MCF 10A (cell line): ENCODE measurements at regions not wholly inside any gene's neighbourhood (a gene's known extent, or its start where the extent isn't known, plus 50 kb on each side); places are given as distances from the start of the nearest gene placed in this dataset.

Experiments used
- BruUV-seq: library from RNA; stranded (reverse); fragments of 400-500 nt; replicated peaks from 2 replicates; lab custom pipeline; 2021; lab: Mats Ljungman, UMichigan
- CTCF ChIA-PET: fragments of 300-600 bp; sonication (Branson Sonifier 250); formaldehyde crosslinking; extraction: SDS; loops from one replicate; lab custom pipeline; 2021; ENCODE audit warnings: antibody characterized with exemption, inconsistent platforms; lab: Yijun Ruan, JAX
- POLR2A ChIA-PET: fragments of 300-600, 350-650 bp; sonication (Branson Sonifier 250); formaldehyde crosslinking; extraction: SDS; loops from one replicate; lab custom pipeline; 2020; ENCODE audit warnings: antibody characterized with exemption, inconsistent platforms; lab: Yijun Ruan, JAX
- DNase-seq: peaks from one replicate; pipeline ENCODE4 v3.0.0-alpha.2; 2018; ENCODE audit not compliant: unreplicated experiment
- H3K27ac Mint-ChIP-seq: one replicate; pipeline ENCODE4 v1.8.0; 2022; ENCODE audit warnings: mild to moderate bottlenecking, low read depth, mixed read lengths; ENCODE audit not compliant: unreplicated experiment
- H3K27me3 Mint-ChIP-seq: one replicate; pipeline ENCODE4 v1.8.0; 2022; ENCODE audit warnings: mixed read lengths; ENCODE audit not compliant: insufficient read depth, unreplicated experiment
- H3K36me3 Mint-ChIP-seq: one replicate; pipeline ENCODE4 v1.8.0; 2022; ENCODE audit warnings: mild to moderate bottlenecking, moderate library complexity, mixed read lengths; ENCODE audit not compliant: insufficient read depth, unreplicated experiment
- H3K4me1 Mint-ChIP-seq: one replicate; pipeline ENCODE4 v1.8.0; 2022; ENCODE audit warnings: mixed read lengths; ENCODE audit not compliant: insufficient read depth, unreplicated experiment
- H3K4me3 Mint-ChIP-seq: one replicate; pipeline ENCODE4 v1.8.0; 2022; ENCODE audit warnings: mild to moderate bottlenecking, moderate library complexity, mixed read lengths; ENCODE audit not compliant: unreplicated experiment
- H3K9me3 Mint-ChIP-seq: one replicate; pipeline ENCODE4 v1.8.0; 2022; ENCODE audit warnings: mixed read lengths; ENCODE audit not compliant: unreplicated experiment
- CTCF ChIP-seq: fragments of 200-600 bp; IDR thresholded peaks from one replicate; pipeline ENCODE4 v1.8.0; 2022; ENCODE audit warnings: antibody characterized with exemption, mild to moderate bottlenecking; ENCODE audit not compliant: unreplicated experiment
- intact Hi-C: fragments of 100-400 bp; cut with micrococcal nuclease; formaldehyde crosslinking; loops from 2 replicates; pipeline ENCODE4 v1.14.1; 2022

- ChIA-PET CTCF (interaction anchor here (0.7 to 0.8 kb wide), 2 partner anchors 33 to 582 kb away, joined by 3 to 4 read pairs; no protein-coding TSS in a partner anchor), POLR2A (interaction anchor here (0.6 to 0.7 kb wide), 2 partner anchors 22 to 46 kb away, joined by 3 to 4 read pairs; no protein-coding TSS in a partner anchor)
- peaks cover 7% of the 10 kb centered on the region for H3K9me3 Mint-ChIP-seq
- no peak overlapping the region for H3K4me3 Mint-ChIP-seq
- BruUV-seq, result no TSS peak
- H3K4me1 Mint-ChIP-seq, result peaks cover 6% of the 10 kb centered on the region
- no peak overlapping the region for H3K27ac Mint-ChIP-seq
- no peak for TF ChIP-seq CTCF
- H3K27me3 Mint-ChIP-seq, result no peaks in the 10 kb centered on the region
- H3K36me3 Mint-ChIP-seq, result no peaks in the 10 kb centered on the region
- intact Hi-C loops, result no loop called here
- DNase-seq, result no peak
These were observed 699.6 kb downstream of the CDH11 start for GRCh38 chr16:64422259-64422658.

- no peak for TF ChIP-seq CTCF
- POLR2A ChIA-PET, result interaction anchor here (0.6 to 0.7 kb wide), 2 partner anchors 21 to 47 kb away, joined by 3 to 4 read pairs; no protein-coding TSS in a partner anchor
- H3K4me3 Mint-ChIP-seq, result no peak overlapping the region
- peaks cover 7% of the 10 kb centered on the region for H3K9me3 Mint-ChIP-seq
- CTCF ChIA-PET, result interaction anchor here (0.7 kb wide), 1 partner anchor 581 kb away, joined by 4 read pairs; no protein-coding TSS in a partner anchor
- H3K36me3 Mint-ChIP-seq, result no peaks in the 10 kb centered on the region
- intact Hi-C loops, result no loop called here
- no peak for DNase-seq
- no peaks in the 10 kb centered on the region for H3K27me3 Mint-ChIP-seq
- no peak overlapping the region for H3K27ac Mint-ChIP-seq
- BruUV-seq, result no TSS peak
- H3K4me1 Mint-ChIP-seq, result peaks cover 11% of the 10 kb centered on the region
These were observed 700.3 kb downstream of the CDH11 start for GRCh38 chr16:64421515-64421914.

- BruUV-seq, result no TSS peak
- Mint-ChIP-seq H3K9me3 (peaks cover 7% of the 10 kb centered on the region), H3K36me3 (no peaks in the 10 kb centered on the region), H3K4me1 (peaks cover 14% of the 10 kb centered on the region), H3K4me3 (no peak overlapping the region), H3K27ac (no peak overlapping the region), H3K27me3 (no peaks in the 10 kb centered on the region)
- intact Hi-C loops, result no loop called here
- TF ChIP-seq CTCF, result no peak
- ChIA-PET POLR2A (no interaction called here), CTCF (interaction anchor here (0.5 to 0.6 kb wide), 3 partner anchors 137 to 1059 kb away, joined by 3 to 6 read pairs (median 3); no protein-coding TSS in a partner anchor)
- DNase-seq, result no peak
These were observed 702.0 kb downstream of the CDH11 start for GRCh38 chr16:64419832-64420231.

- Mint-ChIP-seq H3K27ac (no peak overlapping the region), H3K27me3 (no peaks in the 10 kb centered on the region), H3K36me3 (no peaks in the 10 kb centered on the region), H3K4me3 (no peak overlapping the region), H3K4me1 (peaks cover 17% of the 10 kb centered on the region), H3K9me3 (peaks cover 7% of the 10 kb centered on the region)
- BruUV-seq, result no TSS peak
- intact Hi-C loops, result no loop called here
- ChIA-PET POLR2A (no interaction called here), CTCF (no interaction called here)
- TF ChIP-seq CTCF, result no peak
- no peak for DNase-seq
These were observed 704.1 kb downstream of the CDH11 start for GRCh38 chr16:64417711-64418227.
